Stromal cell of bone marrow (primary cell): ENCODE measurements at regions not wholly inside any gene's neighbourhood (a gene's known extent, or its start where the extent isn't known, plus 50 kb on each side); places are given as distances from the start of the nearest gene placed in this dataset.
"Not testable (repeated sequence)": the region's sequence is repeated elsewhere in the genome, so short reads cannot be mapped to it uniquely, and the experiment has no call there.

Experiments
- DNase-seq: peaks from one replicate; pipeline ENCODE4 v3.0.0-alpha.2; 2012; ENCODE audit warnings: low read depth

DNA sequence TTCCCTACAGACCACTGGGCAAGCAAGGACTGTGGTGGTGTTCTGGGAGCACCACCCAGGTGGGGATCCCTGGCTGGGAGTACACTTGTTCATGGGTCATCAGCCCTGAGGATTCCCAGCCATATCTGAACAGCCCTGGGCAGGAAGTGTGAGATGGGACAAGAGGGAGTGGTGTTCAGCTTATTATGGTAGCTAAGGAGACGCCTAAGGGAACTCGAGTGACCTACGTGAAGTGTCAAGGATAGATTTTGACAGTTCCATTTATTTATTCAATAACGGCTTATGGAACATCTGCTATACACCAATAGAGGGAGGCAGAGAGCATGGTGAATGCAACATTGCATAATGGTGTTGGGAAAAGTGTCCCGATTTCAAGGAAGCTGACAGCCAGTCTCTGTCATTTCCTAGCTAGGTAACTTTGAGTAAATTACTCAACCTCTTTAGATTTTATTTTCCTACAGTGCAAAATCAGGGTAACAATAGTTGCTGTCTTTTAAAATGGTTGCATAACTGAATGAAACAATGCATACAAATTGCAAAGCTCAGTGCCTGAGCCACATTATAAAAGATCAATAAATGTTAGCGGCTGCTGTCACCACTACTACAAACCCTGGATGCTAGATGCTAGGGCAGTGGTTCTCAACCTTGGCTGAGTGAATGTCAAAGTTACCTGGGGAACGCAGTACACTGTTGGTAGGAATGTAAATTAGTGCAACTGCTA lies 534.1 kb downstream of the GRIN2A start:
- DNase-seq: peak; percentile 9

GRCh38 chr16:9650284-9650683 lies 531.9 kb downstream of the GRIN2A start:
- DNase-seq: no peak

GRCh38 chr16:9655051-9655450 lies 527.2 kb downstream of the GRIN2A start:
- DNase-seq: no peak

GRCh38 chr16:9657641-9658040 lies 524.6 kb downstream of the GRIN2A start:
- no peak for DNase-seq

DNA sequence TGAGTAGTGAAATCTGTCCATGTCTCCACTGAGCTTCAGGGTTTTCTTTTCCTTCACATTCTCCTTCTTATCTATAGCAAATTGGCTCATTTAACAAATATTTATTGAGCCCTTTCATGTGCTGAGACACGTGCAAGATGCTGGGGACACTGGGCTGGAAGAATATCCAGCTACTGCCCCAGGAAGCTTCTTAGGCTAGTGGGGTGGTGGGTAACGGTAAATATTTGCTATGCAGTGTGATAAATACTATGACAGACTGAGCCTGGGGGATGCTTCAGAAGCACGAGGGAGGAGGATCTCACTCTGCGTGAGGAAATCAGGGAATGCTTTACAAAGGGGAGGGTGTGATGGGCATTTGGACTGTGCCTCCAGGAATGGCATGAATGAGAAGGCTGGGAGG lies 524.1 kb downstream of the GRIN2A start:
- DNase-seq: no peak

DNA sequence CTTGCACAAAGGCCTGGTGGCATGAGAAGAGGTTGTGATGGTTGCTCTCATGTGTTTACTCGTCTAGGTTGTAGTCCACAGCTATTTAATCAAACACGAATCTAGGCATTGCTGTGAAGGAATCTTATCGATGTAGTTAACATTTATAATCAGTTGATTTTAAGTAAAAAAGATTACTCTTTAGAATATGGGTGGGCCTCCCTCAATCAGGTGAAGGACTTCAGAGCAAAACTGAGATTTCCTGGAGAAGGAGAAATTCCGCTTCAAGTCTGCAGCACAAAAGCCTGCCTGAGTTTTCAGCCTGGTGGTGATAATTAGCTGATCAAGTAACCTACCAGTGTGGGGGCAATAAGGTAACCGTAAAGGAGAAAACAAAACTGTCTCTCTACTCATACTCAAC lies 523.6 kb downstream of the GRIN2A start:
- no peak for DNase-seq

DNA sequence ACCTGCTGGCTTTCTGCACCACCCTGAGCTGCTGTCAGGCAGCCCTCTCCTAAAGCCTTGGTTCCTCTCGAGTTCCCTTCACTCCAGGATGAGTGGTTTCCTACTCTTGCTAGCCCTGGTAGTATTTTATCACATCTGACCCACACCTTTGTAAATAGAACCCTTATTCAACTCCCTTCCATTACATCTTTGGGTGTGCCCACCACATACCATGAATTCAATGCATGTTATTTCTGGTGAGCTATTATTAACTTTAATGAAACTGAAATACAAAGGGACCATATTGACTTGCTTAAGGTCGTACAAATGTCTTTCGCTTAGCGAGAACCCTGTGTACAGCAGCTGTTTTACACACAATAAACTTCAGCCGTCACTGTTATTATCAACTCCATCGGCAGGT lies 521.3 kb downstream of the GRIN2A start:
- DNase-seq: no peak

GRCh38 chr16:9661336-9662017 lies 520.8 kb downstream of the GRIN2A start:
- no peak for DNase-seq

DNA sequence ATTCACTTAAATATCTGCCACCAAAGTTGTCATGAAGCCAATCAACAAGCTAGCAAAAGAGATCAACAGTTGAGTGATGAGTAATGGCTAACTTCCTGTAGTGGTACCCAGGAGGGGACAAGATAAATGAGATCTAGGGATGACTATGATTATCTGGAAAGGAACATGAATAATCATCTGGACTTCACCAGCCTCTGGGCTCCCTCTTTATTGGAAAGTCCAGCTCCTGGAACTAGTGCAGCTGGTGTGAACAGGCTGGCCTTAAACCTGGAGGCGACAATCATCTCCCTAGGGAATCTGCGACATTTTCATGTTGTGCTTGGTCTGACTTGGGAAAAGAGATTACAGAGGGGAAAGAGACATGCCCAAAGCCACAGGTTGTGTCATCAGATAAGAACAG lies 518.6 kb downstream of the GRIN2A start:
- DNase-seq: no peak

- DNase-seq: no peak
Measured at GRCh38 chr16:9665851-9666271, 516.4 kb downstream of the GRIN2A start.

DNA sequence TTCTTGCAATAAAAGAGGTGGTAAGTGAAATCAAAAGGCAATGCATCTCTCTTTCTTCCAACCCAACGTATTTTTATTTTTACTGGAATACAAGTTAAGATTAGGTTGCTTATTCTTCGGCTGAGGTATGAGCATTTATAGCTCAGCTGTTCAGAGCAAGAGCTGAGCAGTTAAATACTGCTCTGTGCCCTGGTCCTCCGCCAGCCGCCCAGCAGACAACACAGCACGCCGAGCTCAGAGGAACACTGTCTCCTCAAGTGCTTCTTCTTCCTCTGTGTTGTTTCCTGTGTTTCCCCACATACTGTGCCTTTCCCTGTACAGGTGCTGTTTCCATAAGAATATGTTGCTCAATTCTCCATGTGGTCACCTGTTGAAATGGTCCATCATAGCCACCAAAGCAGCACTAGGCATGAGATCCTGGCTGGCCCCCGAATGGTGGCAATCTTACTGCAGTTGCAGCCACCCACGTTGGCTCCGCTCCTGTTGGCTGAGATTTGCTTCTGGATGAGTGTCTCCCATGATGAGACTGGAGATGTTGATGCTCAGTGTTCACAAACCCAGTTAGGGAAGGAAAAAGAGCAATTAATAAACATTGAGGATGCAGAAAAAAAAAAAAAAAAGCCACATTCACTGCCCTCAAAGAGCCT lies 515.3 kb downstream of the GRIN2A start:
- no peak for DNase-seq

DNA sequence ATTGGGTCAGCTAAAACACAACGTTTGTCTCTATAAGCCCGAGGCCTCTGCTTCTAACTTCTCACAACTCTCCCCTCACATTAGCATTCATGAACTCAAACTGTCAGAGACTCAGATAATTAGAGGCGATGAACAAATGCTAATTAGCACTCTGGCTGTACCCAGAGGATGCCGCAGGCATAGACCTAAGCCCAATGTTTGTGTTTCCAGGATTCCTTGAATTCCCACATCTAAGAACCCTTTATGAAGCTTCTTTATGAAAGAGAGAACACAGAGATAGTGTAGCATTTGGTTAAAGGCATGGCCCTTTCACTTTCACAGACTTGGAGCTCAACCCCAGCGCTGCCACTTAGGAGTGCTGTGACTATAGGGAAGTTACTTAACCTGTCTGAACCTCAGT lies 512.2 kb downstream of the GRIN2A start:
- DNase-seq: no peak

DNA sequence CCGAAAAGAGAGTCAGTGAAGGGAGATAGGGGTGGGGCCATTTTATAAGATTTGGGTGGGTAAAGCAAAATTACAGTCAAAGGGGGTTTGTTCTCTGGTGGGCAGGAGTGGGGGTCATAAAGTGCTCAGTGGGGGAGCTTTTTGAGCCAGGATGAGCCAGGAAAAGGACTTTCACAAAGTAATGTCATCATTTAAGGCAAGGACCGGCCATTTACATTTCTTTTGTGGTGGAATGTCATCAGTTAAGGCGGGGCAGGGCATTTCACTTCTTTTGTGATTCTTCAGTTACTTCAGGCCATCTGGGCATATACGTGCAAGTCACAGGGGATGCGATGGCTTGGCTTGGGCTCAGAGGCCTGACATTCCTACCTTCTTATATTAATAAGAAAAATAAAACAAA lies 511.6 kb downstream of the GRIN2A start:
- not testable (repeated sequence) for DNase-seq

DNA sequence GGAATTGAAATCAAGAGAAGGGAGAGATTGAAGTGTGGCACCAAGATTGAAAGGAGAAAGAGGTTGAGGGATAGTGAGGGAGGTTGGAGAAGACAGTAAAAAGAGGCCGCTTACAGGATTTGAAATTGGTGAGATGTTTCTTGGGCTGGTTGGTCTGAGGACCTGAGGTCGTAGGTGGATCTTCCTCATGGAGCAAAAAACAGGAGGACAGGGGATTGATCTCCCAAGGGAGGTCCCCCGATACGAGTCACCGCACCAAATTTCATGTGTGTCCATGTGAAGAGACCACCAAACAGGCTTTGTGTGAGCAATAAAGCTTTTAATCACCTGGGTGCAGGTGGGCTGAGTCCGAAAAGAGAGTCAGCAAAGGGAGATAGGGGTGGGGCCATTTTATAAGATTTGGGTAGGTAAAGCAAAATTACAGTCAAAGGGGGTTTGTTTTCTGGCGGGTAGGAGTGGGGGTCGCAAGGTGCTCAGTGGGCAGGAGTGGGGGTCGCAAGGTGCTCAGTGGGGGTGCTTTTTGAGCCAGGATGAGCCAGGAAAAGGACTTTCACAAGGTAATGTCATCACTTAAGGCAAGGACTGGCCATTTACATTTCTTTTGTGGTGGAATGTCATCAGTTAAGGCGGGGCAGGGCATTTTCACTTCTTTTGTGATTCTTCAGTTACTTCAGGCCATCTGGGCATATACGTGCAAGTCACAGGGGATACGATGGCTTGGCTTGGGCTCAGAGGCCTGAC lies 505.5 kb downstream of the GRIN2A start:
- DNase-seq: not testable (repeated sequence)

GRCh38 chr16:9677301-9677653 lies 505.0 kb downstream of the GRIN2A start:
- DNase-seq: no peak

DNA sequence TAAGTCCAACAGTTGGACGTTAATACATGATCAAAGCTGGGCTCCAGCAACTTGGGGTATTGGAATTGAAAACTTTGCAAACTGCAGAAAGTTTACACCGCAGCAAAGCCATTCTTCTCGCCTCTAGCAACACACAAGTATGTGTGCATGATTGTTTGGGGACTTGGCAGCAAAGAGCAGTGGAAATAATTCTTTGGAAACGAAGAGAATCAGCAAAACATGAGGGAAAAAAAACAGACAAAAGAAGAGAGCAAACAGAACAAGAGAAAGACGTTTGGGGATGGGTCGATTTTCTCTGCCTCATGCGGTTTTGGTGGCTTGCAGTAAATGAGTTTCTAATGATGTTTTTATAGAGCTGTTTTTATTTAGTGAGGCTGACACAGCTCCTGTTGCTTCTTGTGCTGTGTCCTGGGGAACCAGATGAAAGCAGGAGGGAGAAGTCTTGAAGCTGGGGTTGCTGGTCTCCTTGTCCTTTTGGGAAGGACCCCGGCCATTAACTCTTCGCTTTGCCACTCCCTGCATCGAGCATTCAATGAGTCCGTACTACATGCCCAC lies 502.9 kb downstream of the GRIN2A start:
- no peak for DNase-seq

- DNase-seq: no peak
Measured at GRCh38 chr16:9680019-9680655, 502.1 kb downstream of the GRIN2A start.

DNA sequence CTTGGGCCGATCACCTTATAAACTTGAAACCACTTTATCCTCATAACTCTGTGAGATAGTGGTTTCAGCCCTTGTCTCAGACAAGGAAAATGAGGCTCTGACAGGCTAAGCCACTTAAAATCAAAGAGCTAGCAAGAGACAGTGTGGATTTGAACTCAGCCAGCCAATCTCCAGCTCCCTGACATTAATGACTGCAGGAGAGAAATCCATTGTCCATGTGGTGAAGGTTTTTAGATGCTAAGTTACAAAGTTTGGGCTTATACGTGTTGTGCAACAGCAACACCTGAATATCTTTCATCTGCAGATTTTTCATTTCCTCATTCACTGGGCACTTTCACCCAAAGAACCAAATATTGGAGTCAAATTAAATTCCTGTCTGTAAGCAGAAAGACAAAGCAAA lies 501.3 kb downstream of the GRIN2A start:
- DNase-seq: no peak

- no peak for DNase-seq
Measured at GRCh38 chr16:9681508-9681907, 500.7 kb downstream of the GRIN2A start.

- DNase-seq: no peak
Measured at GRCh38 chr16:9682320-9682719, 499.9 kb downstream of the GRIN2A start.

GRCh38 chr16:9683677-9684076 lies 498.6 kb downstream of the GRIN2A start:
- no peak for DNase-seq
